Putamen (tissue), 1 donor: ENCODE measurements at regions not wholly inside any gene's neighbourhood (a gene's known extent, or its start where the extent isn't known, plus 50 kb on each side); places are given as distances from the start of the nearest gene placed in this dataset.
A peak's percentile ranks its signal among the peaks of the same experiment; 100 is the strongest.

ENCODE experiments used
- DNase-seq: peaks from one replicate; pipeline ENCODE4 v3.0.0-alpha.2; 2016; ENCODE audit warnings: low spot score

DNA sequence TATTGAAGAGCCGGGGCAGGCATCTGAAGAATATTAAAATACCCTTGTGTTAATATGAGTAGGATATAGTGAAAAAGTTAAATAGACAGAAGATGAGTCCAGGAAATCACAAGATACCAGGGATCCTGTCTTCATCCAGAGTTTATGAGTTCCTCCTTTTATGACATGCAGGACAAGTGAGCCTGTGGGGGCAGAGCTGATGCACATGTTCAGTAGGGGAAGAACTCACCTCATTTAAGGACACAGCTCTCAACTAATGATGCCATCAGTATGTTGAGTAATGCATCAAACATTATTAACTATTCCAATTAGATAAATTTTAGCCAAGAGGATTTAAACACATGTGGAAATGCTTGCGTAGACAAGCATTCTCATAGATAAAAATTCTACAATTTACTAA lies 435.8 kb upstream of the AKR1E2 start:
- no peak for DNase-seq

DNA sequence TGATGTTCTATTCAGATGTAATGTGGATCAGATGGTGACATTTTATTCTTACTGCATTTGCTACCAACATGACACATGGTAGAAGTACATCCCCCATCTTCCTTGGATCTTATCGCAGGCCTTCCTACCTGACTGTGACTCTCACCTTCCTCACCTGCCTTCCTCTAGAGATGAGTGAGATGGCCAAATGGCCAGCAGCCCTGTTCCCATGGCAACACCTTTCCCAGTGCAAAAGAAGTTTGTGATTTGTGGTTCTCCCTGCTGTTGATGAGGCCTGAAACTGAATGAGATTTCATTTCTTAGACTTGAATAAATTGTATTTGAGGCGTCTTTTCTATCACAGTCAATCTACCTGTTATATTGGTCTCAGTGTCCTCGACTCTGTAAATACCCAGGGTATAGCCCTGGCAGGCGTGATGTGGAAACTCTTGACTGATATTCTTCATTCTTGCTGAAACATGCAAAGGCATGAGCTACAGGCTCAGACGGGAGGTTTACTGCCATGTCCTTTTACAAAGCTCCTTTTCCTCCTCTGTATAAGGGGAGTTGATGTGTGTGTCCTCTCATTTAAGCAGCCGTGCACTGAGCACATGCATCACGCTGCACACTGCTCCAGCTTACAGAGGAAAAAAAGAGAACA lies 440.7 kb upstream of the AKR1E2 start:
- DNase-seq = no peak

DNA sequence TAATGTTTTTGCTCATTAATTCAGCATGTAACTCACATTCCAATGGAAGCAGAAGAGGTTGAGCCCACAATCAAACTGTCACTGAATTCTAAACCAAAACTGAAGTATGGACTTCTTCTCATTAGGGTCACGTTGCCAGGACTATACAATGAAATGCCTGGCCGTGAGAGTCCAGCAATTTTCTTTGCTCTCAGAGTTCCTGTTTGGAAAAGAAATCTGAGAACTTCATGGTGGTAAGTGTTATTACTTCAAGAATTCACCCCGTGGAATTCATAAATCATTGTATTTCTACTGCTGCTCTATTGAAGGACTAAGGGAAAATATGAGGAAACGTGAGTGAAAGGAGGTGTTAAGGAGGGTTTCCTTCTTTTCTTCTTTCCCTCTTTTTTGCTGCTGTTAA lies 441.8 kb upstream of the AKR1E2 start:
- no peak for DNase-seq

DNA sequence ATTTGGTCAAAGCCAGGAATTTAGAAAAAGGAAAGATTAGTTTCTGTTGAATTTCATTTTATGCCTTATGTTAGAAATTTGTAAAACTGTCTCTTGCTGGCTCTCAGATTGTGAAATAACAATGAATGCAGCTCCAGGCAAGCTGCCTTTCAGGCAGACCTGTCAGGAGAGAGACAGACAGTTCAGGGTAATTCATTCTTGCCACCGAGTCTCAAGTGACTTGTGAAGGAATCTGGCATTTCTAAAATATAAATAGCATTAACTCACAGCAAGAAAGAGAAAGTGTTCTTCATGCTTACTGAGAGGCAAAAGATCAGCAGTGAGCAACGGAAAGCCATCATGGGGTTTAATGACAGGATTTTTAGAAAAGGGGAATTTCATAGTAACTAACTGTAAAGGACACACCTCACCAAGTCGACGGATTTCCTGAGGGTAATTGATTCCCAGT lies 442.3 kb upstream of the AKR1E2 start:
- DNase-seq = no peak

DNA sequence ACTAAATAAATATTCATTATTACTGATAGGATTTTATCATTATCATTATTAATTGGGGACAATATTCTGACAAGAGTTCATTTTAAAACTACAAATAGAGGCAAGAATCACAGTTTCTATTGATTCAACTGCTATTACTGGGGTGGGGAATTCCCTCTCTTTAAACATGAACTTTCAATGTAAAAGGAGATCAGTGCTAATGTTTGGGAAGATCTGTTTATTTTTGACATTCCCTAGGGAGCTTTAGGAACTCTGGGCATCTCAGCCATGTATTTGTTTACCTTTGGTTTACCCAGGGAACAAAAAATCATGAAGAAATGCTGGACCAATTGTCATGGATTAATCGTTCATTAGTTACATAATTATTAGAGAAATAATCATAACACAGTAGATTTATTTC lies 443.2 kb upstream of the AKR1E2 start:
- no peak for DNase-seq

DNA sequence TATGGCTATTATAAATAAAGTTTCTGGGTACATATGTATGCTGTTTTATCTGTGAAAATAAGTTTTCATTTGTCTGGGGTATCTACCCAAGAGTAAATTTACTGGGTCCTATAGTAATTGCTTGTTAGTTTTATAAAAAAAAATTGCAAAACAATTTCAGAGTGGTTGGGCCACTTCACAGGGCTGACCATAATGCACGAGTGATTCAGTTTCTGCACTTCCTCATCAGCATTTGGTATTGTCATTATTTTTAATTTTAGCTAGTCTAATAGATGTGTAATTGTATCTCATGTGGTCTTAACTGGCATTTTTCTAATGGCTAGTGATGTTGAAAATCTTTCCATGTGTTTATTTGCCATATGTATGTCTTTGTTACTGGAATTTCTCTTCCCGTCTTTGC lies 452.4 kb upstream of the AKR1E2 start:
- DNase-seq = no peak

DNA sequence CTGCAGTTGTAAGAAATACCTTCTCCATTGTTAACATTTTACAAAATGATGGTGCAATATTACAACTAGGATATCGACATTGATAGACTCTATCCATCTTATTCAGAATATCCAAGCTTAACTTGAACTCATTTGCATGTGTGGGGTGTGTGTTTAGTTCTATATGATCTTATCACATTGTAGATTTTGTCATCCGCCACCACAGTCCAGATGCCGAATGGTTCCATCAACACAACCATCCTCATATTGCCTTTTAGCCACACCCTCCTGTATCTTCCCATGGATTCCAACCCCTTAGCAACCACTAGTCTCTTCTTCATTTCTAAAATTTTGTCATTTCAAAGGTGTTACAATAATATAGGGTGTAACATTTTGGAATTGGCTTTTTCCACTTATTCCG lies 452.9 kb upstream of the AKR1E2 start:
- DNase-seq = no peak

DNA sequence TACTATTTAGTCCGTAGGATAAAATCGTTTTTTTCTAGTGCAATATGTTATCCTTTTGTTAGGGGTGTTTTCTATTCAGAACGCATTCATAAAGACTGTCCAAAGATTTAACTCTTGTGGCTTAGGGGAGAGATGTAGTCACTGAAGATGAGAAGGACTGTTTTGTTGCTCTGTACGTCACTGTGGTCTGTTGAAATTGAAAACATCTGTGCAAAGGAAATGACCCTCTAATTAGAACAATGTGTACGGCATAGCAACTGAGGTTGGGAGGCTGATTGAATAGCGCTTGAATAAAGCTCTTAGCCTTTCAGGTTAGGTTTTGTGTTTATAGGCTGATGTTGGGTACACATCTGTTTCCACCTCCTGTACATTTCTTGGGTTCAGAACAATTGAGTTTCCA lies 453.4 kb upstream of the AKR1E2 start:
- no peak for DNase-seq

DNA sequence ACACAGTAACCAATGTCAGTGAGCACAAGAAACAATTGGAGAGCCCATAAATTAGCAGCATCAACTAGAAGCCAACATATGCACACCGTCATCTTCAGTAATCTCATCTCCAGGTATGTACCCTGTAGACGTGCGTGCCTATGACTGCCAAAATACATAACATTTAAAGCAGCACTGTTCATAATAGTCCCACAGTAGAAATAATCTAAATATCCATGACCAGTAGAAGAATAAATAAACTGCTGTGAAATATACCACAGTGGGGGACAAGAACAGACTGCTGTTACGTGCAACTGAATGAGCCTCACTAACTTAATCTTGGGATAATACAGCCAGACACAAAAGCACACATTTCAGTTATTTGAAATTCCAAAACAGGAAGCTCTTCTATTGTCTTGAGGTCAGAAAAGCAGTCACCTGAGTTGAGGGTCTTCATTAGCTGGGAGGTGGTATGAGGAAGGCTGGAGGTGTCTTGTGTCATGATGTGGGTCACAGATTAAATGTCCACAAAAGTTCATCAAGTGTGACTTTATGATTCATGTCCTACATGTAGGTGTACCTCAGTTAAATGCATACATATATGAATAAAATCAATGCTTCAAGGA lies 454.2 kb upstream of the AKR1E2 start:
- no peak for DNase-seq

DNA sequence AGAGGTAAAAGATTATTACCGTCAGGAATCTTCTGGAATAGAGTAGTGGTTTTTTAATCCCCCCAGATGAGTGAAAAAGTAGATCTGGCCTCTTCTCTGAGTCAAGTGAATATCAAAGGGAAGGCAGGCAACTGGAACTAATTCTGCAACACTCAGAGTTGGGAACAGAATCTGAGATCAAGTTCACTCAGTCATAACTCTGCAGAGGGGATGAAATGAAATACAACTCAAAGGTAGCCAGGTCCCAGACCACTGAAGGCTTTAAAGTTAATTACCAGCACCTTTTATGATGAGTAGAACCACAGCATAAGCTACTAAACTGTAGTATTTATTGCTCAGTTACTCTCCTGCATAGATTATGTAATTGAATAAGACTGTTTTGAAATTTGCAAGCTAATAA lies 455.6 kb upstream of the AKR1E2 start:
- DNase-seq = no peak

DNA sequence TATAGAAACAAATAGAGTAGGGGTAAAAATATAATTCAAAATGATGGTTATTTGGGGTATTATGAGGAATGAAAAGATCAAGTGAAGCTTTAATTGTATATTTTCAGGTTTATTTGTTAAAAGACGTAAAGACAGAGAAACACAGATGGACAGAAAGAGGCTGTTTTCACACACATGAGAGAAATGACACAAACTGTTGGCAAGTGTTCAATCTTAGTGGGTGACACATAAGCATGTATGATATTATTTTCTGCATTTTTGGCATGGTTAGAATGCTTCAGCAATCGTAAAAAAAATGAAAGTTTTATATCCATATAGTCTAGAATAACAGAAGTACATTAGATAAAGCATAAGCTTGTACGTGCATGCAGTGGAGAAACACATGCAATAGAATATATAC lies 464.4 kb upstream of the AKR1E2 start:
- no peak for DNase-seq

DNA sequence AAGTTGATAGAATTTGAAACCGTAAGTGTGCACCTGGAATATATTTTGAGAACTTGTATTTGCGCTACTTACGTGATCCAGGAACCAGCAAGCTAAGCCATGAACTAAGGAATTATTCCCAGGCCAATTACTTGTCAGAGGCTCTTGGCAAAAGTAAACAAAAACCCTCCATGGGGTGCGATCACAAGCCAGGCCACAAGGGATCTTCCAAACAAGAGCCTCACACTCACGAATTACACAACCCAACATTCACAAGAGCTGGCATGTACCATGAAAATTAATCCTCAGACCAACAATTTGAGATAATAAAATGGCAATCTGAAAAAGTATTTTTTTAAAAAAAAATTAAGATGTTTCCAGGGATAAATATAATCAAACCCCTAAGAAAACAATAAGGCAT lies 467.0 kb upstream of the AKR1E2 start:
- no peak for DNase-seq

DNA sequence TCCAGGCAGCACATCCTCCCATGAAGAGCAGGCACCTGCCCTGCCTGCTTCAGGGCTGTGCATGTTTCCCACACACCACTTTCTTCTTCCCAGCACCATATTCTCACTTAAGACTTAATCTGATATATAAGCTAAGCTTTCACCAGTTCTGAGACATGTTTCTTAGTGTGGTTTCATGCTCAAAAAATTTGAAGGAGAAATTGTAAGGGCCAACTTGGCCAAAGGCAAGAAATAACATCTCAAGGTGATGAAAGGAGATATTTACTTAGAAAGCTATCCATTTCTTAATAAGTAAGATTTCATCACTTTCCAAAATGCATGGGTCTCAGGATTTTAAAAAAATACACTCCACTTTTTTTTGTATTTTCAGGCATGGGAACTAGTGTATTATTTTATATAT lies 468.1 kb upstream of the AKR1E2 start:
- DNase-seq = no peak

DNA sequence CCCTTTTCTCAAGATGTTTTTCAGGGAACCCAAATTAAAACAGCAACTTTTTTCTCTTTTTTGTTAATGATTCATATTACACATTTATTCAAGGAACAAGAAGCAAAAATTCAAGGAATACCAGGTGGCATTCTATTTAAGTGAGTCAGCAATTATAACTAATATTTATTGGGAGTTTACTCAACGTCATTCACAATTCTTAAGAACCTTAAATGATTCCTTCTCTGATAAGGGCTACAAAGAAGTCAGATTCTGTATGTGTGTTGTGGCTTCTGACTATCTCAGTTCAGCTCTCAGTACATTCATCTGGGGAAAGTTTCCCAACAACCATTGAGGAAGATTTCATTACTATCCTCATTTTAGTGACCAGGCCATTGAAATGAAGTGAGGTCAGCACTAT lies 470.7 kb upstream of the AKR1E2 start:
- DNase-seq = no peak

DNA sequence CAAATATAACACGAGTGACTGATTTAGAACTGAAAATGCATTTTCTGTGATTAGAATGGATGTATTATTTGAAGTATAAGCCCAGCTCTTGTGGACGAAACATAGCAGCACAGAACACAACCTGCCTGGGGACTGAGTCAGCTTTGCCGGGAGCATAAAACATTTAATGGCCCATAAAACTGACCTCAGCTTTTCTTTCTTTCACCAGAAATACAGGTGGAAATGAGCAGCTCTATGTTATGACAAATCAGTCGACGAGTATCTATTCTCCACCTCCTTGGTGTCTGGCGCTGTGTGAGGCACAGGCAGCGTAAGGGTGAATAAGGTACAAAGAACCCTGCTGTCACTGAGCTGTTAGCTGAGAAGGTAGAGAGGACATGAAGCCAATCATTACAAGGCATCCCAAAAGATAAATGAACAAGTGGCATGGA lies 471.6 kb upstream of the AKR1E2 start:
- no peak for DNase-seq

DNA sequence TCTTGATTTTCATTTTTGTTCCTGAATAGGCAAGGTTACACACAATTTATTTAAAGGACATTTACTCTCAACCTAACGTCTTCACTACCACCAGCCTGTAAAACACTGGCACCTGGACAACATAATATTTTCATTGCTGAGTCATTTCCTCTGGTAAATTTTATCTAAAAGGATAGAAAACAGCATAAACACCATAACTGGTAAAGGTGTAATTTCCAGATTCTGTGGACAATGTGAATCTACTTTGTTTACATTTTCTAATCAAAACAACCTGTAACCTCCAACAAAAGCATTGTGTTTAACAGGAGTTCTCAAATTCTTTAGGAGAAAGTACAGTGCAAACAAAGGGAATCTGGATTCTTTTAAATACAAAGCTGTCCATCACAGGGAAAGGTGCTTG lies 472.0 kb upstream of the AKR1E2 start:
- no peak for DNase-seq

DNA sequence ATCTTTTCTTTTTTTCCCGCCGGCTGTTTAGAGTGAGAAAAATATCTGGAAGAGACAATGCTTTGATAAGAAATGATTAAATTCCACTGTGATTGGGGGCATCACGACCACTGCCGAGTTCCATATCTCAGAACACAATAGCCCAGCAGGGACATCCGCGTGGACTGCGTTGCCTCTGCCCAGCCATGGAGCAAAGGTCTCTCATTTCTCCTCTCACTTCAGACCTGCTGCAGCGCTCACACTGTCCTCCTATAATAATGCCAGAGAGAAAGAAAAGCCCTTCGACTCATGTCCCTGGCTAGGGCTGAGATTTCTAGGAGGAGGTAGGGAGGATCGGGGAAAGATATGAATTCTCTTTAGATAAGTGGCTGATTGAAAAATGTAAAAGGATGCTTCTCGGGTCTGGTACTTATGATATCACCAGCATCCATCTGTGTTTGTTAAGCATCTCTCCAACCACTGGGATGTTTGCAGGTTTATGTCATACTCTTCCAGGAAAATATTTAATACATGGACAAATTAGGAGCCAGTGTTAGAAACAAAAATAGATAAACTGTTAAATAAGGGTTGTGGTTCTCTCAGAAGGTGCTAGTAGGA lies 472.9 kb upstream of the AKR1E2 start:
- DNase-seq = no peak

DNA sequence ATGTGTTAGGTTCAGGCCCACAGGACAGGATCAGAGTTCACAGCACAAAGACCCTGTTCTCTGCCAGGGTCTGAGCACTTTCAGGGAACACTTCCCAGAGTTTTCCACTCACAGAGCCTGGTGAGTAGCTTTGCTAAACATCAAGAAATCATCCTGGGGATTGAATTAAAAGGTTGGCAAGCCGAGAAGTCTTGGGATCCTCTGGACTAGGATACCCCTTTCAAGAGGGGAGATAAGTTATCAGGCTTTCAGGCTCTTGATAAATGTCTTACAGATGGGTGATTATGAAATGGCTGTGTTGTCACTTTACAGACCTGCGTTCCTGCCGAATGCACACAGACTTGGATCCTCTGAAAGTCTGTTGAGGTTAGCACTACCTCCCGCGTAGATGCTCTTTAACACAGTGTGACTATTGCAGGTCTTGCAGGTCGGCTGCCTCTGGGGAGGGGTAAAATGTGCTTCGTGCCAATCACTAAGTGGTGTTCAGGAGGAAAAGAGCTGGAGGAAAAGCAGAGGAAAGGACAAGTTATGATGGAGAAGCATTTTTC lies 473.5 kb upstream of the AKR1E2 start:
- DNase-seq = no peak

DNA sequence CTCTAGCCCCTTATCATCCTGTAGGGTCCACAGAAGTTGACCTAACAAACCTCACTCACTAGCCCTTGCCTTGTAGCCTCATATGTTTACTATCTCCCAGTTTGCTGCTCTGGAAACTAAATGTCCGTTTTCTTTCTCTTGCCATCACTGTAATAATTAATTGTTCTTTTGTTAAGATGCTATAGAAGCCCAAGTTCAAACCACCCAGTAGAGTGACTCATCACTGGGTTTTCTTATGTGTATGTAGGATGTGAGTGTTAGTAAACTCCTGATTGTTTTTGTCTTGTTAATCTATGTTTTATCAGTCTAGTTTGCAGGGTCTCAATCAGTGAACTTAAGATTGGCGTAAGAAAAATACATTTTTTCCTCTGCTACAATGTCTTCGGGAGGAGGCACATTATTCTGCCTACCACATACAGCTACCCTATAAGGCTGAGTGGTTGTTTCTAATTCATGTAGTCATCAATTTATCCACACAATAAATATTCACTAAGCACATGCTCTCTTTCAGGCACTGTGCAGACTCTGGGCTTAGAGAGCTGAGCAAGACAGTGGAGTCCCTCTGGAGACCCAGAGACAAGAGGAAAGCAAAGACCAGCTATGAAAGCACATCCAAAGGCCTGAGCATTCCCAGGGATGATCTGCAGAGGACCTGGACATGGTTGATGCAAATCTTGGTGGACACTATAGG lies 474.1 kb upstream of the AKR1E2 start:
- DNase-seq = no peak

DNA sequence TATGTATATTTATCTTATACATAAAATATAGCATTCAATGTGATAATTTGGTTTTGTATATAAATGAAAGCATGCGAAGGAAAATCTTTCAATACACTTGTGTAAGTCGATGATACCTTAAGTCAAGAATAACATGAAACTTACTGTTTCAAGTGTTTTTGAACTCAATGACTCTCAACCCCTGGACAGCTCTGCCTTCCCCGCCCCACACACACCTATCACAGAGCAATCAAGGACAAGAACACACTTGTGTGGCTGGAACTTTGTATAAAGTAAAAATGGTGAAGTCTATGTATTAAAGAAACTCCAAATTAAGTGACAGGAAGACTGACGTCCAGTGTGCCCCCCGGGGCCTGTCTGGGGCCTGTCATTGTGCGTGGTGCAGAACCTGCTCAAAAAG lies 478.6 kb upstream of the AKR1E2 start:
- DNase-seq = no peak

DNA sequence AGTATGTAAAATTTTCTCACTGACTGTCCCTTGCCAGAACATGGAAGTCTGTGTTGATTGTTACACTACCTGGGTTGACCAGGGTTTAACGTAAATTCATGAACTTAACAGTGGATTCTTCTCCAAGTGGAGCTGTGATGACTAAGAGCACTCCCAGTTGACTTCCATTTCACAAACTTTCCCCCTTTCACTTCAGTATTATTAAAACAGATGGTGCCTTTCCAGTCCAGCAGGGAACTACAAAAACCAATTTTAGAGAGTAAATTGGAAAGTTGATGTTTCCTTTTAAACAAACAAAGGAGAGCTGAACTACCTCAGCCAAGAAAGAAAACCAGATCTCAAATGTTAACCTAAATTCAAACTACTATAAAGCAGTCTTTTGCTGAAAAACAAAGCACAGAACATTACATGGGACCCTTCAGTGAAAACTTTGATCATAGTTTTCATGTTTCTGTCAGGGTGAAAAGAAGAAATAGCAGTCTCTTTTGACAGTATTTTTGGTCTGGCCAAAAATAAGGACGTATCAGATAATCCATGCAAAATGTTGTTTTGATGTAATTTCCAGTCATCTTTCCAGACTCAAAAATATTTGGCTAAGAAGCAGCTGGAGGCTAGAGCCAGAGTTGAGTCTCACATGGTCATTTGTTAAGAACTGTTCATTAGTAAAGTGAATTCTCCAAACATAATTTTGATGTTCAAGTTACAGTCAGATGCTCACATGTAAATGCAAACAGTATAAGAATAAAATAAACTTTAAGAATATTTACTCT lies 479.9 kb upstream of the AKR1E2 start:
- no peak for DNase-seq

DNA sequence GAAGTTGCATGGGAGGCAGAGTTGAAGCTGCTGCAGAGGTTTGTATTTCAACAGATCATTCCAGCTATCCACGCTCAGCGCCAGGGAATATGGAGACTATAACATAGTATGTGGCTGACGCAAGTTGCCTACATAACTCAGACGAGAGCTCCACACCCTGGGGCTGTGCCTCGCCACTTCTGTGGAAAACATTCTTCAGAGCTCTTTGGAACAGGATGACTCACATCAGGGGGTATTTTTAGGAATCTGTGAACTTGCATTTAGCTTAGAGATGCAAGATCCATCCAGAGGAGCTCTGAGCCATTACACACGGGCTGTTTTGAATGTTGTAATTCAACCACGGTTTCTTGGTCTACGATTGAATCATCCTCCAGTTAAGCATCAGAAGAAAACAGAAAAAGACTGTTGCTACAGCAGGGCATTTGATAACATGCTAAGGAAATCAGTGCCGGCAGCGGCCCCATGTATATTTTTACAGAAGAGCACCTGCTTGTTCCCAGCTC lies 481.5 kb upstream of the AKR1E2 start:
- peak; percentile 75 for DNase-seq
